ENCODE measurements at regions not wholly inside any gene's neighbourhood (a gene's known extent, or its start where the extent isn't known, plus 50 kb on each side); places are given as distances from the start of the nearest gene placed in this dataset.
A peak's percentile ranks its signal among the peaks of the same experiment; 100 is the strongest.
"Not testable (repeated sequence)": the region's sequence is repeated elsewhere in the genome, so short reads cannot be mapped to it uniquely, and the experiment has no call there.

GRCh38 chr3:38964646-38965045 lies 87.1 kb downstream of the SCN11A start:
- no peak for DNase-seq

GRCh38 chr3:38964204-38964603 lies 87.5 kb downstream of the SCN11A start:
- DNase-seq, result no peak

GRCh38 chr3:38960953-38961622 lies 90.7 kb downstream of the SCN11A start:
- DNase-seq, result peak; percentile 3

- no peak for DNase-seq
These were observed 91.6 kb downstream of the SCN11A start for GRCh38 chr3:38960042-38960622.

GRCh38 chr3:38958026-38958720 lies 93.6 kb downstream of the SCN11A start:
- no peak for DNase-seq

GRCh38 chr3:38957296-38957695 lies 94.4 kb downstream of the SCN11A start:
- no peak for DNase-seq

GRCh38 chr3:38952721-38953120 lies 99.0 kb downstream of the SCN11A start:
- DNase-seq, result no peak

GRCh38 chr3:38951167-38951566 lies 100.6 kb downstream of the SCN11A start:
- not testable (repeated sequence) for DNase-seq

- DNase-seq, result no peak
These were observed 101.2 kb downstream of the SCN11A start for GRCh38 chr3:38950581-38950980.

GRCh38 chr3:38949994-38950393 lies 101.8 kb downstream of the SCN11A start:
- DNase-seq, result no peak

GRCh38 chr3:38940394-38940793 lies 111.3 kb downstream of the SCN11A start:
- DNase-seq, result no peak

- no peak for DNase-seq
These were observed 109.3 kb upstream of the SCN10A start for GRCh38 chr3:38925351-38925750.

- DNase-seq, result no peak
These were observed 100.7 kb upstream of the SCN10A start for GRCh38 chr3:38916706-38917105.

- no peak for DNase-seq
These were observed 91.4 kb upstream of the SCN10A start for GRCh38 chr3:38907426-38907825.

- DNase-seq, result no peak
These were observed 74.4 kb upstream of the SCN10A start for GRCh38 chr3:38890426-38890825.

GRCh38 chr3:38878646-38879045 lies 62.6 kb upstream of the SCN10A start:
- no peak for DNase-seq
